Motor neuron (in vitro differentiated cells): ENCODE measurements at regions not wholly inside any gene's neighbourhood (a gene's known extent, or its start where the extent isn't known, plus 50 kb on each side); places are given as distances from the start of the nearest gene placed in this dataset.

ENCODE experiments used
- ATAC-seq, 8 experiments: fragments of 200-7000 bp; cut with Tn5 transposase; replicated peaks in 6 of 8; 2 replicates each; pipeline ENCODE4 v1.8.0; 2021; ENCODE audit warnings: mild to moderate bottlenecking in 8 of 8, moderate library complexity in 8 of 8
- H3K27ac ChIP-seq, 2 donors: fragments of 250-450 bp; sonication (Bioruptor Pico); 2 replicates each; pipeline ENCODE4 v1.9.0; 2021; ENCODE audit warnings: antibody characterized with exemption in 2 of 2, mild to moderate bottlenecking in 2 of 2, moderate library complexity in 1 of 2
- H3K4me1 ChIP-seq, 2 donors: fragments of 250-450 bp; sonication (Bioruptor Pico); replicated peaks in 1 of 2; 2 replicates each; pipeline ENCODE4 v1.6.1; 2021; ENCODE audit warnings: antibody characterized with exemption in 2 of 2, mild to moderate bottlenecking in 2 of 2, moderate library complexity in 1 of 2
- H3K4me3 ChIP-seq, 5 donors: fragments of 250-450 bp; sonication (Bioruptor Pico); 2 replicates each; pipeline ENCODE4 v1.9.0; 2021; ENCODE audit warnings: antibody characterized with exemption in 5 of 5, mild to moderate bottlenecking in 5 of 5, moderate library complexity in 4 of 5
- WGBS, 10 experiments: fragments of 450-650 bp; shearing (Covaris generic); methylation state at CpG; one replicate each; pipeline ENCODE4 v1.0.0; 2022; 5-methylcytosine and 5-hydroxymethylcytosine counted together
- in situ Hi-C, 9 experiments: fragments of 400-800 bp; cut with MboI; loops; one replicate each; pipeline ENCODE4 v1.15.0; 2021; ENCODE audit warnings: low sequenced_read_pairs in 9 of 9, low pct_unique_long_range_greater_than_20kb in 2 of 9; ENCODE audit not compliant: unreplicated experiment in 9 of 9

- WGBS, 10 experiments: 23 to 86% (median 74%) methylated on average over 2 to 7 of the region's 7 CpGs
- no peaks in the 10 kb centered on the region for H3K4me1 ChIP-seq
- no peak overlapping the region for H3K27ac ChIP-seq
- no peak for ATAC-seq
- H3K4me3 ChIP-seq: no peak overlapping the region
- in situ Hi-C loops: no loop called here
Measured at GRCh38 chr1:193537266-193538002, 351.0 kb upstream of the B3GALT2 start.

- H3K27ac ChIP-seq: no peak overlapping the region
- no peak overlapping the region for H3K4me3 ChIP-seq
- H3K4me1 ChIP-seq: no peaks in the 10 kb centered on the region
- in situ Hi-C loops: no loop called here
- WGBS, 10 experiments: 0 to 100% (median 64%) methylated on average over 4 to 6 of the region's 6 CpGs; no CpG with 5 or more reads in 3 of the 10 experiments
- no peak for ATAC-seq
Measured at GRCh38 chr1:193533853-193534252, 347.4 kb upstream of the B3GALT2 start.

- H3K4me1 ChIP-seq: no peaks in the 10 kb centered on the region
- ATAC-seq: no peak
- in situ Hi-C loops: no loop called here
- no peak overlapping the region for H3K27ac ChIP-seq
- WGBS, 10 experiments: 7 to 93% (median 80%) methylated on average over 1 to 3 of the region's 3 CpGs; no CpG with 5 or more reads in 2 of the 10 experiments
- H3K4me3 ChIP-seq: no peak overlapping the region
Measured at GRCh38 chr1:193525917-193526710, 339.7 kb upstream of the B3GALT2 start.

GRCh38 chr1:193525411-193525810 lies 339.0 kb upstream of the B3GALT2 start:
- no peak overlapping the region for H3K27ac ChIP-seq
- no peak for ATAC-seq
- no peak overlapping the region for H3K4me3 ChIP-seq
- no peaks in the 10 kb centered on the region for H3K4me1 ChIP-seq
- in situ Hi-C loops: no loop called here

- no peak for ATAC-seq
- in situ Hi-C loops: no loop called here
- Histone ChIP-seq H3K4me1 (no peaks in the 10 kb centered on the region), H3K4me3 (no peak overlapping the region), H3K27ac (no peak overlapping the region)
- 8 to 94% (median 75%) methylated on average over 1 to 2 of the region's 2 CpGs; no CpG with 5 or more reads in 2 of the 10 experiments for WGBS, 10 experiments
Measured at GRCh38 chr1:193524616-193525015, 338.2 kb upstream of the B3GALT2 start.

GRCh38 chr1:193524021-193524420 lies 337.6 kb upstream of the B3GALT2 start:
- ATAC-seq: no peak
- whole genome bisulfite sequencing, 10 experiments: 0 to 100% (median 58%) methylated on average over 1 to 2 of the region's 2 CpGs; no CpG with 5 or more reads in 2 of the 10 experiments
- in situ Hi-C loops: no loop called here

GRCh38 chr1:193520472-193520871 lies 334.1 kb upstream of the B3GALT2 start:
- H3K4me3 ChIP-seq: no peak overlapping the region
- 5 to 100% (median 84%) methylated on average over 1 to 3 of the region's 3 CpGs; no CpG with 5 or more reads in 3 of the 10 experiments for WGBS, 10 experiments
- ATAC-seq: no peak
- no peaks in the 10 kb centered on the region for H3K4me1 ChIP-seq
- in situ Hi-C loops: no loop called here
- no peak overlapping the region for H3K27ac ChIP-seq

More at GRCh38 chr1:193524021-193524420, 337.6 kb upstream of the B3GALT2 start:
- H3K4me1 ChIP-seq: no peaks in the 10 kb centered on the region
- H3K4me3 ChIP-seq: no peak overlapping the region
- no peak overlapping the region for H3K27ac ChIP-seq

- 43 to 100% (median 85%) methylated on average over 2 to 5 of the region's 5 CpGs; no CpG with 5 or more reads in 3 of the 10 experiments for WGBS, 10 experiments
- ATAC-seq: peak in 1 of 8 experiments; percentile 46
Measured at GRCh38 chr1:193519922-193520321, 333.5 kb upstream of the B3GALT2 start.

GRCh38 chr1:193516755-193517388 lies 330.5 kb upstream of the B3GALT2 start:
- ATAC-seq: no peak
- WGBS, 10 experiments: 20 to 95% (median 86%) methylated on average over 2 to 5 of the region's 5 CpGs
- in situ Hi-C loops: no loop called here
- Histone ChIP-seq H3K4me3 (no peak overlapping the region), H3K4me1 (no peaks in the 10 kb centered on the region), H3K27ac (no peak overlapping the region)

More at GRCh38 chr1:193519922-193520321, 333.5 kb upstream of the B3GALT2 start:
- Histone ChIP-seq H3K4me1 (no peaks in the 10 kb centered on the region), H3K4me3 (no peak overlapping the region), H3K27ac (no peak overlapping the region)
- in situ Hi-C loops: no loop called here

- no peak for ATAC-seq
- 41 to 100% (median 94%) methylated on average over 3 to 4 of the region's 4 CpGs; no CpG with 5 or more reads in 2 of the 10 experiments for WGBS, 10 experiments
- no peak overlapping the region for H3K27ac ChIP-seq
- in situ Hi-C loops: no loop called here
- no peak overlapping the region for H3K4me3 ChIP-seq
- no peaks in the 10 kb centered on the region for H3K4me1 ChIP-seq
Measured at GRCh38 chr1:193514397-193514796, 328.0 kb upstream of the B3GALT2 start.

GRCh38 chr1:193513032-193513431 lies 326.6 kb upstream of the B3GALT2 start:
- WGBS, 10 experiments: 0 to 100% (median 94%) methylated on average over 1 to 2 of the region's 2 CpGs; no CpG with 5 or more reads in 3 of the 10 experiments
- H3K4me1 ChIP-seq: no peaks in the 10 kb centered on the region

GRCh38 chr1:193504920-193505319 lies 318.5 kb upstream of the B3GALT2 start:
- ATAC-seq: no peak
- in situ Hi-C loops: no loop called here
- no peaks in the 10 kb centered on the region for H3K4me1 ChIP-seq
- no peak overlapping the region for H3K4me3 ChIP-seq
- H3K27ac ChIP-seq: no peak overlapping the region

More at GRCh38 chr1:193513032-193513431, 326.6 kb upstream of the B3GALT2 start:
- no peak overlapping the region for H3K4me3 ChIP-seq
- no peak for ATAC-seq
- in situ Hi-C loops: no loop called here
- no peak overlapping the region for H3K27ac ChIP-seq

- no peaks in the 10 kb centered on the region for H3K4me1 ChIP-seq
- no peak for ATAC-seq
- no peak overlapping the region for H3K4me3 ChIP-seq
- 13 to 94% (median 80%) methylated on average over 2 to 7 of the region's 7 CpGs; no CpG with 5 or more reads in 1 of the 10 experiments for WGBS, 10 experiments
- H3K27ac ChIP-seq: no peak overlapping the region
- in situ Hi-C loops: no loop called here
Measured at GRCh38 chr1:193498088-193498655, 311.8 kb upstream of the B3GALT2 start.
